Dermis blood vessel endothelial cell (primary cell): ENCODE measurements at regions not wholly inside any gene's neighbourhood (a gene's known extent, or its start where the extent isn't known, plus 50 kb on each side); places are given as distances from the start of the nearest gene placed in this dataset.

Experiments used
- DNase-seq: peaks from one replicate; pipeline ENCODE4 v3.0.0; 2010

- DNase-seq: no peak
Observed at GRCh38 chr14:71687166-71687831, 244.9 kb upstream of the RGS6 start.

DNA sequence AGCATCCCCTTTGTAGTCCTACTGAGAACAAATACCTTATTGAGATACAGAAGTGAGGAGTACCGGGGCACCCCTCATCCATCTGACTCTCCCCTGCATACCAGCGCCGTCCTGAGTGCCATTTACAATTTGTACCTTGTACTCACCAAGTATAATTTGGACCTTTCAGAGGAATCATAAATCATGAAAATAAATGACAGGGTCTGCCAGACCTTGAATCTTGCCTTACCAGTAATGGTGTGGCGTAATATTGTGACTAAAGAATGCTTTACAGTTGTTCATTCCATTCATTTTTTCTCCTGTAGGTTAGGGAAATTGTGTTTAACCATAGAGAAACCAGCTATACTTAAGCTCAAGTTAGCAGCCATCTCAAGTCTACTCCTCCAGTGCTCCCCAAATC, 243.7 kb upstream of the RGS6 start:
- DNase-seq: no peak

- no peak for DNase-seq
Observed at GRCh38 chr14:71690478-71690877, 241.8 kb upstream of the RGS6 start.

DNA sequence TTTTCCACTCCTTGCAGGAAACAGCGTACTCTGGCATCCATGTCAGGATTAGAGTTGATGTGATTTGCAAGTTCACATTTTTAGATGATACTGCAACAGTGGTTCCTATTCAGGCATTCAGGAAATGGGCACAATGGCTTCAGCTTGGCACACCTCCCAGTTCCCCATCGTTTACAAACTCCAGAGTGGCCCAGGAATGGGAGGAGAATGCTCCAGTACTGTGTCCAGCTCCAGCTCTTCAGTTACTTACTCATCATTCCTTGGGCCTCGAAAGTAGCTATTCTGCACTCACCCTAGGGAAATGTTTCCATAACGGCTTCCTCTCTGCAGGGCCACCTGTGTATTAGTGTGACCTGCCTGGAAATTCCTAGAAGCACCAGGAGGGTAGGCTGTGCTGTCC, 239.7 kb upstream of the RGS6 start:
- DNase-seq: peak; percentile 82

DNA sequence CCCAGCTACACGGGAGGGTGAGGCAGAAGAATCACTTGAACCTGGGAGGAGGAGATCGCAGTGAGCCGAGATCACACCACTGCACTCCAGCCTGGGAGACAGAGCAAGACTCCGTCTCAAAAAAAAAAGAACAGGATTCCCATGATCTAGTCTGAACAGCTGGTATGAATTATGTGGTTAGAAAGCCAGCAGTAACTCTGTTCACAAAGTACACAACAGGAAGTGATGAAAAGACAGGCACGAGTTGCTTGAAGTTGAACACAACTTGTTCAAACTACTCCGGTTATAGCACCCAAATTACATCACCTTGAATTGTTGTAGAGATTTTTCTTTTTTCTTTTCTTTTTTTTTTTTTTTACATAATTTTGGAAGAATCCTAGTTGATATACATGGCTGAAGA, 238.8 kb upstream of the RGS6 start:
- DNase-seq: no peak

- DNase-seq: no peak
Observed at GRCh38 chr14:71694591-71695530, 237.4 kb upstream of the RGS6 start.

- DNase-seq: no peak
Observed at GRCh38 chr14:71695611-71696350, 236.4 kb upstream of the RGS6 start.

- DNase-seq: no peak
Observed at GRCh38 chr14:71698027-71698426, 234.2 kb upstream of the RGS6 start.

DNA sequence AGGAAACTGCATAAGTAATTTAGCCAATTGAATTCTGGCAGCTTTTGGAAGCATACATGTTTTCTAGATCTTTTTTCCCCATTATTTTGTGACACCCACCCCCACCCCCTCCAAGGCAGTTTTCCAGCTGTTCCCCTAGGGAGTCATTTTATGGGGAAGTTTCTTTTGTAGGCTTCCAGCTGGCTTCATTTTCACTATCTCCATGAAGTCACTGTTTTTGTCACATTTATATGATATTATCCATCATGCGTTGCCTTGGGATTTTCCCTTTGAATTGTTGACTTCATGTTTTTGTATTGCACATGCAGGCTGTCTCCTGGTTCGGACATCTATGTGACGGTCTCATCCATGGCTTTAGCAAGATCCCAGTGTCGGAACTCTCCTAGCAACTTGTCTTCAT, 233.6 kb upstream of the RGS6 start:
- no peak for DNase-seq

DNA sequence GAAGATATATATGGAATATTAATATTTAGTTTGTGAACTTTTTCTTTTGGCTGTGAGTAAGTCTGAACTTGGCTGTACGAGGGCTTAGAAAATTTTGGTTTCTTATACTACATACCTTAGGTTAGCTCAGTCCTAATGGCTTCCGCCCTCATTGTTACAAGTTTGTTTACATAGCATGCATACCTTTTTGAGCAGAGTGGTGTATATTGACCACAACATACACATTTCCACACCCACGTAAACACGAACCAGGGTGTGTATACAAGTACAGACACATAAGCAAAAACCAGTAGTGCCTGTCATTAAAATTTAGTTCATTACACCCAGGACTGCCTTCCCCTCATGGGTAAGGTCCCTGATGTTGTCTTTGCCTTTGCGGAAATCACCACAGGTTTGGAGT, 230.2 kb upstream of the RGS6 start:
- DNase-seq: no peak

DNA sequence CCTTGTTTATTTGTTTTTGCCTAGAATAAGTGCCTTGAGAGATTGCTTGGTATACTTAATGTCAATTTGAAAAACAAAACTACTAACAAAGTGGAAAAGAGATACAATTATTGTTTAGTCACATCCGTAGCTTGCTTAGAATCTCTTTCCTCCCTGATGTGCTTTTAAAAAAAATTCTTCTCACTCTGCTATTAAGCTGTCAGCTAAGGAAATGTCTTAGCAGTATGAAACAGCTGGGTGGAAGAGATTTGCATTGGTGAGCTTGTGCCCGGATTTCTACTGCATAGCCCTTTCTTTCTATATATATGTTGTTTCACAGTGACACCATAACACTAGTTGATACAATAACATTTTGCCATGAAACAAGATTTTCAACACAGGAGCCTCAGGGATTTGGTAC, 229.4 kb upstream of the RGS6 start:
- peak; percentile 14 for DNase-seq

GRCh38 chr14:71703477-71703876, 228.8 kb upstream of the RGS6 start:
- no peak for DNase-seq

DNA sequence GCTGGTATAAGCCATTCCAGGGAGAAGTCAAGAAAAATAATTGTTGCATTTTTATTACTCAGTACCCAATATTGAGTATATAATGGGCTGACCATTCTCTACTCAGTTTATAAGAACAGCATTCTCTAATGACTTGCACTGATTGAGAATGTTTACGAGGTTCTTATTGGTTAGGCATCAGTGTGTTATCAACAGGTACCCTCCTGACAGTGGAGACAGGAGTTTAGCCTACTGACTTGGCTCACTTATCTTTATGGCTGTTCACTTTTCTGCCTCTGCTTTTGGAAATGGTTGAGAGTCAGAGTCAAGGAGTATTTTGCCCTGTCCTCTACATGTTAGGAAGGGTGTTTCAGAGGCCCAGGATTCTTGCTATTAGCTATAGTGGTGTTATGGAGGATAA, 228.0 kb upstream of the RGS6 start:
- no peak for DNase-seq

GRCh38 chr14:71705460-71705859, 226.8 kb upstream of the RGS6 start:
- no peak for DNase-seq

DNA sequence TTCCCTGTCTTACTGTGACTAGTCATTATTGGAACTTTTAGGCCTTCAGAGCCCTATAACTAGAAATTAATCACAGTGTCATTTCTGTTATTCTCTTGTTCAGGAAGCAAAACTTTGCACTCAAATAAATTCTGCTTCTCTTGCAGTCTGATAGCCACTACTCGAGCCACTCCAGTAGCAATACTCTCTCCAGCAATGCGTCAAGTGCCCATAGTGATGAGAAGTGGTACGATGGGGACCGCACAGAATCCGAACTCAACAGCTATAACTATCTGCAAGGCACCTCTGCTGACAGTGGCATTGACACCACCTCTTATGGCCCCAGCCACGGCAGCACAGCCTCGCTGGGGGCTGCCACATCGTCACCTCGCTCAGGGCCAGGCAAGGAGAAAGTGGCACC, 223.2 kb upstream of the RGS6 start:
- no peak for DNase-seq

DNA sequence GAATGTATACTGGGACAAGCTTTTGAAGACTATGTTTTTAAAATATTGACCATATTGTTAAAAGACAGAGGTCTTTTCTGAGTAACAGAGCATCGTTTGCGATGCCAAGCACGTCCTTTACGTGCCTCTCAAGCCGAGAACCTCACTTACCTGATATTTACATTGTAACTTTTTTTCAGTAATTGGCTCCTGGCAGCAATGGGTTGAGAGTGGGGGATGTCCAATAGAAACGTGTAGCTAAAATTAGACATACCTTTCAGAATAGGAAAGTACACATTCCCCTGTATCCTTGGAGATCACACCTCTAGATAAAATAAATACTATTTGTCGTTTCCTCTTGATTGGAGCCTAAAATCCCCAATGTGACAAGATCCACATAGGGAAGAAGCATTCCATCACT, 222.2 kb upstream of the RGS6 start:
- DNase-seq: no peak

GRCh38 chr14:71711125-71711524, 221.1 kb upstream of the RGS6 start:
- no peak for DNase-seq

DNA sequence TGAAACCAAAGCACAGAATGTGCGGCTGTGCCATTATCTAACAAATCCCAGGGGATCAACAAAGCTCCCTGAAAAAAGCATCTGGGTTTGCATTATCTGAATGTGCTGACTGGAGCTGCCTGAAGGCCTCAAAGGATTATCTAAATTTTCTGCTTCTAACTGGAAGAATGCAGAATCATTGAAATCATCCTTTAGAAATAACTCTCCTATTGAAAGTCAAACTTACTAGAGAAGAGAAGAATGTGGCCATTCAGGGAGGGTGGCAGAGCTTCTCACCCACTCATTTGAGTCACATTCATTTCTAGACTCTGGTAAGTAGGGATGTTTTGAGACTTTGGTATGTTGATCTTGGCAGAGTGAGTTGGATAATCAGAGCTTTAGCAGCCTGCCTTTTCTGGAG, 220.6 kb upstream of the RGS6 start:
- DNase-seq: peak; percentile 66

DNA sequence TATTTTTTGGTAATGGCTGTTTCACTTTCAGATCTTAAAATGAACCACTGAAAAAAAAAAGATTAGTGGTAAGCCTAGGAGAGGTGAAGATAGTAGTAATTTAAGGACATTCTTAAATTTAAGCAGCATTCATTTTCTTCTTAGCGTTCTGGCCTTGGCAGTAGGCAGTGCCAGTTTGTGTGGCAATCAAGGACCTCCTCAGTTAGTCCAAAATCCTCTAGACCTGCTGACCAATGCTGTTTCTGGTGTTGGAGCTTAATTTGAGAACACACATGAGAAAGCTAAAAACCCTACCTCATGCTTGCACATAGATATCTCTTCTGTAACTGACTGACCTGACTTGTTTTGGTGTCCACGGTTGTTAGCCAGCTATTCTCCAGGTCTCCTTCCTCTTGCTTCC, 219.8 kb upstream of the RGS6 start:
- DNase-seq: no peak

DNA sequence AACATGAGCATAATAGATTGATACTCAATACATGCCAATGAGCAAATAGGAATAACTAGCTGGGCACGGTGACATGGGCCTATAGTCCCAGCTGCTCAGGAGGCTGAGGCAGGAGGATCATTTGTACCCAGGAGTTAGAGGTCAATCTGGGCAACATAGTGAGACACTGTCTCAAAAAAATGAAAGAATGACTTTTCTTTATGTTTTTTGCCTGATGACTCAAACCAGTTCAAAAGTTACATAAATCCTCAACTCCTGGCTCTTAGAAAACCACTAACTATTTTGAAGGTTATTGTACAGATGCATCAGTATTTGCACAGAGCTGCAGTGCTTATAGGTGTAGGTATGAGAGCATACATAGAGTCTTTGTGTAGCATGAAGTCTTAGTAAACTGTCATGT, 219.2 kb upstream of the RGS6 start:
- DNase-seq: no peak

DNA sequence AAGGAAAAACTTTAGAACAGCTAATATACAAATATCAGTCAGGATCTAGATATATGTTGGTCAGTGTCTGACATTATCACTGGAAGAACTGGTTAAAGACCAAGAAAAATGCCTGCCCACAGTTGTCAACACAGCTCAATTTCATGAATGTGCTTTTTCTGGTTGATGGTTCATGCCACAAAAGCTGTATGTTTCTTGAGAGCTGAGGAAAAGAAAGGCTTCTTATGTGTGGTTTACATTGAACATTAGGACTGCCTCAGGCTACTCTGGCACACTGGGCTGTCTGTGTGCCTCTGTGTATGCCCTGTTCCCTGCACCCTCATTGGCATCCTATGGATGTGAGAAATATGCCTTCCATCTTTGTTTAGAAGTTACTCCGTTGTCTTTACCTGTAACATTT, 218.8 kb upstream of the RGS6 start:
- no peak for DNase-seq

- no peak for DNase-seq
Observed at GRCh38 chr14:71714225-71714624, 218.0 kb upstream of the RGS6 start.

- DNase-seq: peak; percentile 12
Observed at GRCh38 chr14:71716041-71716772, 216.0 kb upstream of the RGS6 start.
